GM21367 (cell line): ENCODE measurements at regions not wholly inside any gene's neighbourhood (a gene's known extent, or its start where the extent isn't known, plus 50 kb on each side); places are given as distances from the start of the nearest gene placed in this dataset.

ENCODE experiments used
- ATAC-seq: cut with Tn5 transposase; IDR thresholded peaks from one replicate; pipeline ENCODE4 v1.9.1; 2021; ENCODE audit not compliant: unreplicated experiment

DNA sequence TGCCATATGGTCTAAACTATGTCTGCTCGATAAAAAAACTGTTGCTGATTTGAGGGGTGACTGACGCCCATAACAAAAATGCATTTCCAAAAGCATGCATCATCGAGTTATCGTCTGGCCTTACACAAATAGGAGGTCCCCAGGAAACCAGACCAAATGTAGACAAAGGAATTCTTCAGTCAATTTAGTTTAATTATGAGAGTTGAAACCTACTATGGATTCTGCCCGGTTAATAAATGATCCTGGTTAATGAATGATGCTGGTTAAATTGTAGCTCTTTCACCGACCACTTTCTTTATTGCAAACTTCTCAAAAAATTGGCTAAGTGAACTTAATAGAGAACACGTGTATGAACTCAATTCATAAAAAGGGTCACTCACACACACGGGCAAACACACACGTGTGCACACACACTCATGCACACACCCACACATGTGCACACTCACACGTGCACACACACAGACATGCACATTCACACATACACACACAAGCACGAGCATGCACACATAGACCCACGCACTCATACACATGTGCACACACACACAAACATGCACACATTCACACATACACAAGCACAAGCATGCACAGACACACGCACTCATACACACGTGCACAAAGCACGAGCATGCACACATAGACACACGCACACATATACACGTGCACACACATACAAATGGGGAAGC is 59.0 kb upstream of the SALL3 start:
- ATAC-seq, result no peak

DNA sequence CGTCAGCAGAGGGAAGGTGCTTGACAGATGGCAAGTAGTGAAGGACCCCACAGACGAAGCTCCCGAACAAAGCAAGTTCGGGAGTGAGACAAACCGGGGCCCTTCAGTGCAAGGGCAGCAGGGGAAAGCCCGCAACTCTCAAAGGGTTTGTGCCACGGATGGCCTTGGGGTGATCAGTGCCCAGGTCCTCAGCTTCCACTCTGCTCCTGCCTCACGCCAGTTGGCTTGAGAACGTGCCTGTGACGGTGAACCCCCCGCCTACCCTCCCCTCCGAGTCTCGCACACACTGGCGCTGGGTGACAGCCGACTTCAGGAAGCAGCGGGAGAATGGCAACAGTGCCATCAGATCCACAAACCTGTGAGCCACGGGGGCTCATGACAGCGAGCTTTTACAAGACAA is 56.8 kb upstream of the SALL3 start:
- no peak for ATAC-seq

DNA sequence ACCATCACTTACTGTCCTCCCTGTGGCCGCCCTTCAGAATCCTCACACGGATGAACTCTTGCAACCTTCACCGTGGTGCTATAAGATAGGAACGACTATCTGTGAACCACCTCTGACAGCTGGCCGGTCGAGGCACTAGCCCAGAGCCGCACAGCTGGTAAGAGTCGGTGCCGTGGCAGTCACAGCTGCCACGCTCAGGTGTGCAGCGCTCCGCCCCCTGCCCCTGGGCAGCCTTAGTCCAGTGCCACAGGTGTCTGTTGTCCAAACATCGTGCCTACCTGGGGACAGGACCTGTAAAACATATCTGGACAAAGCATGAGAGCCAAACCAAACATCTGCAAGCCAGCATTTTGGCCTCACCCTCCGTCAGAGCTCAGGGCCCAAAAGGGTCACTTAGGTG is 55.3 kb upstream of the SALL3 start:
- no peak for ATAC-seq

DNA sequence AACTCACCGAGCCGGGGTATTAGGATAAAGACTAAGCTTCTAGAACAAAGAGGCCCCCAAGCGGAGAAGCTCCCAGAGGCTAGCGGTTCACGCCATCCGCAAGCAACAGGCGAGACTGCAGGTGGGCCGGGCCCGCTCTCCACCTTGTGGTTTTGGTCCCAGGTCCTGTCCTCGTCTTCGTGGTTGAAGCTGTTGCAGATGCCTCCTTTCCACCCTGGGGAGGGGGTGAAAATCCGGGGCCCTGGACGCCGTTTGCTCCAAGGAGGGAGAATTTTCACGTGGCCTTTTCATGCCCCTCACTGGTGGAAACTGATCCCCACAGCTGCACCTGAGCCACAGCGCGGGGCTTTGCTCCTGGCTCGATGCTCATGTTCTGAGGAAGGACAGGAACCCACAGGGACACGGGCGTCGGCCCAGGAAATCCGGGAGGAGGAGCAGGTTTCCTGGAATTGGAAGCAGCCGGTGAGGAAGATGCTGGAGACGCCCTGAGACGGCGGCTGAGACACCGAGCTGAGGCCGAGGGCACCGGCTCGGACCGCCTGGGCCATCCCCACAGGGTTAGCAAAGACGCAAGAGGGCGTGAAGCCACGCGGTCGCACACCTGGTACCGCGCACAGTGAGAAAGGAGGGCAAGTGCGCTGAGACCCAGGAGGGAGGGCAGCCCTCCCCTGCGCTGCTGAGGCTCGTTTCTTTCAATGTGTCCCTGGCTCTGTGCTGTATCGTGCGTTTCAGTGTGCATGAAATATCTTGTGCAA is 54.7 kb upstream of the SALL3 start:
- no peak for ATAC-seq

DNA sequence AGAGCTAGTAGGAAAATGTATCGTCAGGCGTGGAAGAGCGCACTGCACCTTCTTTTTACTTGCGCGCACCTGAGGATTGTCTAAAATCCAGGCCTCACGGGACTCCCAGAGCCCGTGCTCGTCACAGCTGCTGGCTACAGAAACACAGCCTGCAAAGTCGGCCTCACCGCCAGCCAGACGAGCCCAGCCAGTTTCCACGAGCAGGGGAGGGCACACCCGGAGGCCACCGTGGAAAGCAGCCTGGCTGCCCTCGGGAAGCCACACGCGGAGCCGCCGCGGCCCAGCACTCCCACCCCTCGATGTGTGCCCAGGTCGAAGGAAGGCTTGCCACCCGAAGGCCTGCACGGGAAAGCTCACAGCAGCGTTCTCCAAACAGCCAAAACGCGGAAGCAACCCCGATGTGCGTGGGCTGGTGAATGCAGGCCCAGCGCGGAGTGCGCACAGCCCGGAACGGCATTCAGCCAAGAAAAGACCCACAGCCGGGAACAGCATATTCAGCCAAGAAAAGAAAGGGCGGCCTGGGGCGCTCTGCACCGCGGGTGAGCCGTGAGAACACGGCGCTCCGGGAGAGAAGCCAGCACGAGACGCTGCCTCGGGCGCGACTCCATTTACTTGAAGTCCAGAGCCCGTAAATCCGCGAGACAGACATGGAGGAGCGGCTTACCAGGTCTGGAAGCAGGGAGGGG is 53.9 kb upstream of the SALL3 start:
- ATAC-seq, result no peak

DNA sequence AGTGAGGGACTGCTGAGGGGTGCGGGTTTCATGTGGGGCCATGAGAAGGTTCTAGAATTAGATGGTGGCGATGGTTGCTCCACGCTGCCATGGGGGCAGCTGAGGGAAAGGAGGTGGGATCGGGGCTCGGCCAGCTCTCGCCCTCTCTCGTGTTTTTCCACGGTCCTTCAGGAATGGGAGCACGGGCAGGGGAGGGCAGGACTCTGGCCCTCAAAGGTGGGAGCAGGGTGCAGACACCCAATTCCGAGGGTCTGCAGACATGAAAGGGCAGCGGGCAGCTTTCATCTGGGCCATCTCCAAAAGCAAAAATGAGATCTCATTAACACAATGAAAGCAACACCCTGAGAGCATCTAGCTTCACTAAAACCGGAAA is 53.4 kb upstream of the SALL3 start:
- ATAC-seq, result no peak

DNA sequence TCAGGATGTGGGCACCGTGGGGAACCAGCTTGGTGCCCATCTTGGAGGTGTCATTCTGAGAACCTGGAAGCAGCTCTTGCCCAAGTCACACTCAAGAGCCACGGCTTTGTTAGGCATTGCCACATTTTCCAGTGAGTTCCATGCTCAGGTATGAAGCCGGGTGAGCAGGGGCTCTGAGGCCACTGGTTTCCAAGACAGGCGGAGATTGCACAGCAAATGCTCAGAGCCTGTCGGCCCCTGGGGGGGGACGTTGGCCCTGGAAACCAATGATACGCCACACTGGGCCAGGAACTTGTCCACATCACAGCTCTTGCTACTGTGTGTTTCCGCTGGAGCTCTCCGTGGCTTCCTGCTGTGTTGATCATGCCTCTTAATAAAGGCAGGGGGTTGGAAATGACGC is 52.5 kb upstream of the SALL3 start:
- ATAC-seq, result no peak

DNA sequence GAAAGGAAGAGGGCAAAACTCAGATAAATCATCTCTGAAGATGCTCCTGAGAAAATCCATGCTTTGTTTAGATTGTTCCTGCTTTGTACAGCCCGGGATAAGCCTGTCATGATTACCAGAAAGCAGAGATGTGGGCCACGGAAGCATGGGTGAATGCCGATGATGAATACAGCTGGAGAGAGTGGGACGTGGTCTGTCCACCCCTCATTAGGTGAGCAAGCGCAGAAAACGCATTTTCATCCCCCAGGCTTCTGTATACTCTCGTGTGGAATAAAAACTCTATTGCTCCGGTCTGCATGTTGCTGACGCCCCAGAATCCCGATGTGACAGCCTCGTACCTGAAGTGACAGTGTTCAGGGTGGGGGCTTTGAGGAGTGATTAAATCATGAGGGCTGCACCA is 52.0 kb upstream of the SALL3 start:
- no peak for ATAC-seq

DNA sequence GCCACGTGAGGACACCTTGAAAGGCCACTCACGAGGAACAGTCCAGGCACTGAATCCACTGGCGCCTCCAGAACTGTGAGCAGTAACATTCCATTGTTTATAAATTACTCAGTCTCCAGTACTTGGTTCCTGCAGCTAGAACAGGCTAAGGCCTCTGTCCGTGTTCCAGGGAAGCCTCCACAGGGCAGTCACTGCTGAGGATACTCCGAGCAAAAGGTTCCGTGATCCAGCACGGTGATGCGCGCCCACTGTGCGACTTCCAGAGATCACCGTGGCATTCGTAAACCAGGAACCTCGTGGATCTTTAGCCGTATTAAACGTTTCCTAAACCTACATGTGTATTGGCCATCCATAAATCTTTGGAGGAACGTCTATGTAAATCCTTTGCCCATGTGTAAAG is 51.5 kb upstream of the SALL3 start:
- ATAC-seq, result no peak

DNA sequence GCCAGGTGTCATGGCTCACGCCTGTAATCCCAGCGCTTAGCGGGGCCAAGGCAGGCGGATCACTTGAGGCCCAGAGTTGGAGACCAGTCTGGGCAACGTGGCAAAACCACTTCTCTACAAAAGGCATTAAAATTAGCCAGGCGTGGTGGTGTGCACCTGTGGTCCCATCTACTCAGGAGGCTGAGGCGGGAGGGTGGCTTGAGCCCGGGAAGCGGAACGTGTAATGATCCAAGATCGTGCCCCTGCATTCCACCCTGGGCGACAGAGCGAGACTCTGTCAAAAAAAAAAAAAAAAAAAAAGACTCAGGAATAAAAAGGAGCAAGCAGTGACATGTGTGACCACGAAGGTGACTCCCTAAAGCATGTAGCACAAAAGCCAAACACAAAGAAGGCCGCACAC is 50.1 kb upstream of the SALL3 start:
- ATAC-seq, result no peak
